ENCODE measurements at regions not wholly inside any gene's neighbourhood (a gene's known extent, or its start where the extent isn't known, plus 50 kb on each side); places are given as distances from the start of the nearest gene placed in this dataset.
A peak's percentile ranks its signal among the peaks of the same experiment; 100 is the strongest.
"Not testable (repeated sequence)": the region's sequence is repeated elsewhere in the genome, so short reads cannot be mapped to it uniquely, and the experiment has no call there.

GRCh38 chr11:96554236-96554820 is 164.5 kb downstream of the JRKL start:
- H2AFZ ChIP-seq (ENCODE audit: low read depth, low read length): no peak overlapping the region
- no peaks in the 10 kb centered on the region for H3K36me3 ChIP-seq (replicated peaks; ENCODE audit: low read depth, low read length)
- H3K27ac ChIP-seq (ENCODE audit: low read length): no peak overlapping the region
- H4K20me1 ChIP-seq (ENCODE audit: insufficient read depth, low read length): no peaks in the 10 kb centered on the region
- H3K4me3 ChIP-seq (ENCODE audit: low read length): no peak overlapping the region
- H3K79me2 ChIP-seq (ENCODE audit: low read length): no peaks in the 10 kb centered on the region
- H3K9ac ChIP-seq (ENCODE audit: low read length): no peak overlapping the region
- TF ChIP-seq CTCF (IDR thresholded peaks at IDR 0.05; ENCODE audit: low read depth, low read length): no peak
- TF ChIP-seq EZH2phosphoT487 (IDR thresholded peaks at IDR 0.05; ENCODE audit: low read depth): no peak
- no peak overlapping the region for H3K4me2 ChIP-seq (ENCODE audit: low read length)
- no peaks in the 10 kb centered on the region for H3K27me3 ChIP-seq (ENCODE audit: low read depth, low read length)
- no peaks in the 10 kb centered on the region for H3K4me1 ChIP-seq (ENCODE audit: low read length)
- H3K9me3 ChIP-seq (ENCODE audit: insufficient read depth, low read length): no peaks in the 10 kb centered on the region

DNA sequence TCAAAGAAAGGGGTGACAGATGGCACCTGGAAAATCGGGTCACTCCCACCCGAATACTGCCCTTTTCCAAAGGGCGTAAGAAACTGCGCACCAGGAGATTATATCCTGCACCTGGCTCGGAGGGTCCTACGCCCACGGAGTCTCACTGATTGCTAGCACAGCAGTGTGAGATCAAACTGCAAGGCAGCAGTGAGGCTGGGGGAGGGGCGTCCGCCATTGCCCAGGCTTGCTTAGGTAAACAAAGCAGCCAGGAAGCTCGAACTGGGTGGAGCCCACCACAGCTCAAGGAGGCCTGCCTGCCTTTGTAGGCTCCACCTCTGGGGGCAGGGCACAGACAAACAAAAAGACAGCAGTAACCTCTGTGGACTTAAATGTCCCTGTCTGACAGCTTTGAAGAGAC is 166.0 kb downstream of the JRKL start:
- not testable (repeated sequence) for H3K4me1 ChIP-seq (ENCODE audit: low read length); H2AFZ ChIP-seq (ENCODE audit: low read depth, low read length); H3K79me2 ChIP-seq (ENCODE audit: low read length); H3K9ac ChIP-seq (ENCODE audit: low read length); H3K27ac ChIP-seq (ENCODE audit: low read length); H3K4me3 ChIP-seq (ENCODE audit: low read length); H3K27me3 ChIP-seq (ENCODE audit: low read depth, low read length); H3K4me2 ChIP-seq (ENCODE audit: low read length); H3K36me3 ChIP-seq (replicated peaks; ENCODE audit: low read depth, low read length); H4K20me1 ChIP-seq (ENCODE audit: insufficient read depth, low read length); H3K9me3 ChIP-seq (ENCODE audit: insufficient read depth, low read length)

DNA sequence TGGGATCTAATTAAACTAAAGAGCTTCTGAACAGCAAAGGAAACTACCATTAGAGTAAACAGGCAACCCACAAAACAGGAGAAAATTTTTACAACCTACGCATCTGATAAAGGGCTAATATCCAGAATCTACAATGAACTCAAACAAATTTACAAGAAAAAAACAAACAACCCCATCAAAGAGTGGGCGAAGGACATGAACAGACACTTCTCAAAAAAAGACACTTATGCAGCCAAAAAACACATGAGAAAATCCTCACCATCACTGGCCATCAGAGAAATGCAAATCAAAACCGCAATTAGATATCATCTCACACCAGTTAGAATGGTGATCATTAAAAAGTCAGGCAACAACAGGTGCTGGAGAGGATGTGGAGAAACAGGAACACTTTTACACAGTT is 170.9 kb downstream of the JRKL start:
- H3K9ac ChIP-seq (ENCODE audit: low read length); H3K79me2 ChIP-seq (ENCODE audit: low read length); H3K27me3 ChIP-seq (ENCODE audit: low read depth, low read length); H2AFZ ChIP-seq (ENCODE audit: low read depth, low read length); H3K36me3 ChIP-seq (replicated peaks; ENCODE audit: low read depth, low read length); H4K20me1 ChIP-seq (ENCODE audit: insufficient read depth, low read length); H3K4me2 ChIP-seq (ENCODE audit: low read length); H3K4me1 ChIP-seq (ENCODE audit: low read length); H3K4me3 ChIP-seq (ENCODE audit: low read length); H3K27ac ChIP-seq (ENCODE audit: low read length); H3K9me3 ChIP-seq (ENCODE audit: insufficient read depth, low read length): not testable (repeated sequence)

DNA sequence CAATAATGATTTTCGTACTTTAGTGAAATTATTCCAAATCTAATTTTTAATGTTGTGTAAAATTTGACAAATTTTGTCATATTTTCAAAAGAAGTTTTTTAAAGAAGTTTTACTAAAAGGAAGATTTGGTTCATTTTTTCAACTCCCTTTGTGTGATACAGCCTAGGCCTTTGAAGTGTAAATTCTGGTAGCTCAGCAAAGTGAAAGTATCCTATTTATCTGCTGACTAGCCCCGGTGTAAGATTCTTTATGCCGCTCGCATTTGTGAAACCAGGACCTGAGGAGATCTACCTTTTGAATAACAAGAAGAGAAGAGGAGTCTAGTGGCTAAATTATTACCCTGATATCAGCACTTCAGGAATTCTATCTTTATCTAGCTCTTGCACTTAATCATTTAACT is 177.4 kb downstream of the JRKL start:
- no peak overlapping the region for H3K4me3 ChIP-seq (ENCODE audit: low read length)
- H3K4me2 ChIP-seq (ENCODE audit: low read length): no peak overlapping the region
- H3K9me3 ChIP-seq (ENCODE audit: insufficient read depth, low read length): no peaks in the 10 kb centered on the region
- TF ChIP-seq CTCF (IDR thresholded peaks at IDR 0.05; ENCODE audit: low read depth, low read length) (no peak), EZH2phosphoT487 (IDR thresholded peaks at IDR 0.05; ENCODE audit: low read depth) (no peak)
- H2AFZ ChIP-seq (ENCODE audit: low read depth, low read length): 0 out of 2 replicates have a peak overlapping the region, but pooled peaks have one; percentile 34
- H3K27me3 ChIP-seq (ENCODE audit: low read depth, low read length): no peaks in the 10 kb centered on the region
- no peaks in the 10 kb centered on the region for H3K36me3 ChIP-seq (replicated peaks; ENCODE audit: low read depth, low read length)
- H4K20me1 ChIP-seq (ENCODE audit: insufficient read depth, low read length): no peaks in the 10 kb centered on the region
- H3K9ac ChIP-seq (ENCODE audit: low read length): no peak overlapping the region
- no peak overlapping the region for H3K27ac ChIP-seq (ENCODE audit: low read length)
- no peaks in the 10 kb centered on the region for H3K79me2 ChIP-seq (ENCODE audit: low read length)
- no peaks in the 10 kb centered on the region for H3K4me1 ChIP-seq (ENCODE audit: low read length)

DNA sequence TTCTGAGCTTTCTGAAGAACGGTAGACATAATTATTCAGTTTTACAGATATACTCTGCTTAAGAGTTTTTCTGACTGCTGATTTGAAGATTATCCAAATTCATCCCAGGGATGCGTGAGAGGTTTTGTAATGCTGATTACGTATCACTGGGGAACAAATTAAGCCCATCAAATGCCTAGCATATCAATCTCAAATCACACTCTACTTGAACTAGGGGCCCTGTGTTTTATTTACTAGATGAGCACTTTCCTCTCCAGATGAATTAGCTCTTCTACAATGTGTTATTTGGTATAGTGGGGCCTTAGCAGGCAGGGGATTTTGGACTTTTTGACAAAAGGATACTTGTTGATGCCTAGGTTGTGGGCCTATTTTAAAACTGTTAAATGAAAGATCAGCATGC is 177.9 kb downstream of the JRKL start:
- Histone ChIP-seq H3K27ac (ENCODE audit: low read length) (no peak overlapping the region), H3K36me3 (replicated peaks; ENCODE audit: low read depth, low read length) (no peaks in the 10 kb centered on the region), H3K9ac (ENCODE audit: low read length) (no peak overlapping the region), H3K79me2 (ENCODE audit: low read length) (no peaks in the 10 kb centered on the region), H3K4me1 (ENCODE audit: low read length) (no peaks in the 10 kb centered on the region), H4K20me1 (ENCODE audit: insufficient read depth, low read length) (no peaks in the 10 kb centered on the region), H3K9me3 (ENCODE audit: insufficient read depth, low read length) (no peaks in the 10 kb centered on the region), H3K4me3 (ENCODE audit: low read length) (no peak overlapping the region), H3K4me2 (ENCODE audit: low read length) (no peak overlapping the region), H3K27me3 (ENCODE audit: low read depth, low read length) (no peaks in the 10 kb centered on the region), H2AFZ (ENCODE audit: low read depth, low read length) (no peak overlapping the region)
- TF ChIP-seq CTCF (IDR thresholded peaks at IDR 0.05; ENCODE audit: low read depth, low read length) (no peak), EZH2phosphoT487 (IDR thresholded peaks at IDR 0.05; ENCODE audit: low read depth) (no peak)

Data from OCI-LY3 (cell line).